Fibroblast of villous mesenchyme (primary cell): ENCODE measurements at regions not wholly inside any gene's neighbourhood (a gene's known extent, or its start where the extent isn't known, plus 50 kb on each side); places are given as distances from the start of the nearest gene placed in this dataset.
A peak's percentile ranks its signal among the peaks of the same experiment; 100 is the strongest.
"Not testable (repeated sequence)": the region's sequence is repeated elsewhere in the genome, so short reads cannot be mapped to it uniquely, and the experiment has no call there.

Experiments
- DNase-seq: peaks from one replicate; pipeline ENCODE4 v3.0.0-alpha.2; 2010; ENCODE audit warnings: low read depth
- H3K4me3 ChIP-seq: 2 replicates; pipeline ENCODE4 v1.5.1; 2011; ENCODE audit warnings: low read depth, mild to moderate bottlenecking, low read length
- TF ChIP-seq, protein P1 (sequence below): IDR thresholded peaks from 2 replicates; pipeline ENCODE4 v1.5.1; 2012; ENCODE audit warnings: low read depth, mild to moderate bottlenecking, low read length; ENCODE audit not compliant: insufficient read depth

DNA sequence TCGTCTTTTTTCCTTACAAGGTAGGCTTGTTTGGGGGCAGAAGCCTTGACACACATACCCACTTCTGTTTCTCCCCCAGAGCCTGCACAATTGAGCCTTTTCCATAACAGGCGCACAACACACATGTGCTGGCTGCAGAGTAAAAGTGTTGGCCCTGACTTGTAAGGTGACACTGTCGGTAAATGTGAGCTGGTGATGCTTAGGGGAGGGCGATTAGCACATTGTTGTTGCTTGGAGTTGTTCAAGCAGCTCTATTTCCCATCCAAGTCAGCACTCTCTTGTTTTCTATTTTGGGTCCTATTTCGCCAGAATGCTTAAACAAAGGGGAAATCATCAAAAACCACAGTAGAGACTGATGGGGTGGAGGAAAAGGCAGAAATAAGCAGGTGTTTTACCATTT lies 51.9 kb upstream of the PTPRJ start:
- TF ChIP-seq, protein P1, sequence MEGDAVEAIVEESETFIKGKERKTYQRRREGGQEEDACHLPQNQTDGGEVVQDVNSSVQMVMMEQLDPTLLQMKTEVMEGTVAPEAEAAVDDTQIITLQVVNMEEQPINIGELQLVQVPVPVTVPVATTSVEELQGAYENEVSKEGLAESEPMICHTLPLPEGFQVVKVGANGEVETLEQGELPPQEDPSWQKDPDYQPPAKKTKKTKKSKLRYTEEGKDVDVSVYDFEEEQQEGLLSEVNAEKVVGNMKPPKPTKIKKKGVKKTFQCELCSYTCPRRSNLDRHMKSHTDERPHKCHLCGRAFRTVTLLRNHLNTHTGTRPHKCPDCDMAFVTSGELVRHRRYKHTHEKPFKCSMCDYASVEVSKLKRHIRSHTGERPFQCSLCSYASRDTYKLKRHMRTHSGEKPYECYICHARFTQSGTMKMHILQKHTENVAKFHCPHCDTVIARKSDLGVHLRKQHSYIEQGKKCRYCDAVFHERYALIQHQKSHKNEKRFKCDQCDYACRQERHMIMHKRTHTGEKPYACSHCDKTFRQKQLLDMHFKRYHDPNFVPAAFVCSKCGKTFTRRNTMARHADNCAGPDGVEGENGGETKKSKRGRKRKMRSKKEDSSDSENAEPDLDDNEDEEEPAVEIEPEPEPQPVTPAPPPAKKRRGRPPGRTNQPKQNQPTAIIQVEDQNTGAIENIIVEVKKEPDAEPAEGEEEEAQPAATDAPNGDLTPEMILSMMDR, result no peak
- H3K4me3 ChIP-seq, result no peak overlapping the region
- DNase-seq, result no peak

DNA sequence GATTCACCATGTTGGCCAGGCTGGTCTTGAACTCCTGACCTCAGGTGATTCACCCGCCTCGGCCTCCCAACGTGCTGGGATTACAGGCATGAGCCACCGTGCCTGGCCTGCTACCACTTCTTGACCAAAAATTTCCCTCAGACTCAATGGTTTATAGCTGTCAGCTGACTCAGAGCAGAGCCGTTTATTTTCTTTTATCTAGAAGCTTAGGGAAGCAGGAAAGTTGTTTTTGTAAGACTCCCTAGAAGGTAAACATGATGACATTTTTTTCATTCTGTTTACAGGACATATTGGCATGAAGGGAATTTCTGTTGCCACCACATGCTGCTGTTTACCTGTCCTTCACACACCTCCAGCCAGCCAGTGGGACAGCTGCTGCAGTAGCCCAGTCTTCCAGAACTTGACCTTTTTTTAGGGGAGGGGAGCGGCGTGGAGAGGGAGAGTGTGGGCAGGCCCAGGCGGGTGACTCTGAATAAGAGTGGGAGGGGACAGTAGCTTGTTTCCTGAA lies 56.1 kb upstream of the PTPRJ start:
- TF ChIP-seq, protein P1, result no peak
- H3K4me3 ChIP-seq, result no peak overlapping the region
- peak; percentile 81 for DNase-seq

DNA sequence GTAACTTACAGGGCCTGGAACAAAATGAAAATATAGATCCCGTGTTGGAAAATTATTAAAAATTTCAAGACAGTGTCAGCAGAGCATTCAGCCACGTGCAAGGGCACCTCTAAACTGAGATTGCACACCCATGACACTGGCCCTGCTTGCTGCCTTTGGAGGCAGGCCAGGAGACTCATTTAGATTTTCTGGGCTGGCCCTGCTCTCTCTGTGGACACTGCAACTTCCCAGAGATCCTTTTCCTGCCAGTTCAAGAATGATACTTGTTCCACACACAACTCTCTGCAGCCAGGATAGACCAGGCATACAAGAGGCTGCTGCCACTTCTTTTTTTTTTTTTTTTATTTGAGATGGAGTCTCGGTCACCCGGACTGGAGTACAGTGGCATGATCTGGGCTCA lies 56.7 kb upstream of the PTPRJ start:
- TF ChIP-seq, protein P1, result no peak
- H3K4me3 ChIP-seq, result no peak overlapping the region
- DNase-seq, result peak; percentile 41

DNA sequence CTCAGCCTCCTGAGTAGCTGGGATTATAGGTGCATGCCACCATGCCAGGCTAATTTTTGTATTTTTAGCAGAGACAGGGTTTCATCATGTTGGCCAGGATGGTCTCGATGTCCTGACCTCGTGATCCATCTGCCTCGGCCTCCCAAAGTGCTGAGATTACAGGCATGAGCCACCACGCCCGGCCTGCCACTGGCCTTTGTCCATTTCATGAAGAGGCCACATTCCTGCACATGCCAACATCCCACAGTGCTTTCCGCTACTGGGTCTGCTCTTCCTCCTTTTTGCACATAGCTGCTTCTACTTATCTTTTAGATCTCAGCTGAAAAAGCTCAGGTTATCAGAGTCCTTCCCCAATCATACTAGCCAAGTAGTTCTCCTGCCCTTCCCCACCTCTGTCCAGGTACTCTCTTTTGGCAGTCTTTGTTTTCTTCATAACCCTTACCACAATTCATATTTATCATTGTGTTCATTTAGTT lies 59.2 kb upstream of the PTPRJ start:
- not testable (repeated sequence) for DNase-seq, H3K4me3 ChIP-seq

DNA sequence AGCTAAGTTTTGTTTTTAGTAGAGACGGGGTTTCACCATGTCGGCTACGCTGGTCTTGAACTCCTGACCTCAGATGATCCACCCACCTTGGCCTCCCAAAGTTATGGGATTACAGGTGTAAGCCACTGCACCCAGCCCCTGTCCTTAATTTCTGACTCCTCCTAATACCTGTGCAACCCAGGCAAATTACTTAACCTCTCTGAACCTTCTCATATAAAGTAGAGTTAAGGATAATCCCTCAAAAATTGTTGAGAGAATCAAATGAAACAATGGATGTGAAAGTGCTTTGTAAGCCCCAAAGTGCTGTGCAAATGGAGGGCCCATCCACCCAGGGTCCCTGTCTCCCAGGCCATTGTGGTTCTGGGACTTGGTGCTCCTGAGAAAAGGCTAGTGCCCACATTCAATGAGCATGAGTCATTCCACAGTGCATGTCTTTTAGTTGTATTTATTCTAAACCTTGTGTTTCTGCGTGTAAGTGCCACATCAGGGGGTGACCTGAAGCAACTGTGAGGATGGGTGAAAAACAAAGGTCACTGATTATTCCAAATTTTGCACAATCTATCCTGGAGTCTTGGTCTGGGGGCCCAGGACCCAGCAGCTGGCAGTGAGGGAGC lies 61.4 kb upstream of the PTPRJ start:
- peak; percentile 56 for DNase-seq
- no peak overlapping the region for H3K4me3 ChIP-seq
- TF ChIP-seq, protein P1, result no peak

DNA sequence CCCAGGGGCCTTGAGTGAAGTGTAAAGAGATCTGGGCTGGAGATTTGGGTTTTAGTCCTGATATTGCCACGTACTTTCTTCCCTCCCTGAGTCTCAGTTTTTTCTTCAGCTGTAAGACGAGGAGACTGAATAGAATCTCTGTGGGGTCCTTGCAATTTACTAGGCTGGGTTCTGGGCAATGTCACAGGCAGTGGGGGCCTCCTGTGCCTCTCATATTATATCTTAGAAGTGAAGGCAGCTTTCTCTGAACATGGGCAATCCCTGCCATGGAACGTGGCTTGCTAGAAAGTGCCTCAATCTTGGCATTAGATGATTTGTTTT lies 62.0 kb upstream of the PTPRJ start:
- peak overlapping the region; percentile 51 for H3K4me3 ChIP-seq
- TF ChIP-seq, protein P1, result no peak
- no peak for DNase-seq

DNA sequence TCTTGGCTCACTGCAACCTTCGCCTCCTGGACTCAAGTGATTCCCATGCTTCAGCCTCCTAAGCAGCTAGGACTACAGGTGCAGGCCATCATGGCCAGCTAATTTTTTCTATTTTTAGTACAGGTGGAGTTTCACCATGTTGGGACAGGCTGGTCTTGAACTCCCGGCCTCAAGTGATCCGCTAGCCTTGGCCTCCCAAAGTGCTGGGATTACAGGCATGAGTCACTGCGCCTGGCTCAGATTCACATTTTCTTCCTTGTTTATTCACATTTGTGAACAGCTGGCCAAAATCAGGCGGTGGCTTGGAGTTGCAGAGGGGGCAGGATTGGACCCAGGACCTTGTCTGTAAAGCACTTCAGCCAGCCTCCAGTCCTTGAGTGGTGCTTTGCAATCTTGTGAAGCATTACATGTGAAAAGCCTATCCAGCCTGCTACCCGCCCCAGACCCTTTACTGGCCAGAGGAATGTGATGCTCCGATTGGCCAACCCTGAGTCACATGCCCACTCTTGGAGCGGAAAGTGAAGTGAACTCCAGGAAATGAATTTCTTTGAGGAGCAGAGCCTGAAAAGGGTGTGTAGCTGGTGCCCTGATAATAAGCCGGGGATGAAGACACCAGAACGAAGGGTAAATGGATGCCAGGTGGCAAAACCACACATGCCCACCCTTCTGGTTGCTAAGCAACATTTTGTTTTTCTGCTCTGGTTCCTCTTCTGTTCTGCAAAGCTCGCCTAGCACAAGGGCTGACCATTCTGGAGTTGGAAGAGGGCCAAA lies 62.6 kb upstream of the PTPRJ start:
- peak overlapping the region; percentile 51 for H3K4me3 ChIP-seq
- TF ChIP-seq, protein P1, result no peak
- DNase-seq, result peak; percentile 99
